ENCODE measurements at regions not wholly inside any gene's neighbourhood (a gene's known extent, or its start where the extent isn't known, plus 50 kb on each side); places are given as distances from the start of the nearest gene placed in this dataset.

DNA sequence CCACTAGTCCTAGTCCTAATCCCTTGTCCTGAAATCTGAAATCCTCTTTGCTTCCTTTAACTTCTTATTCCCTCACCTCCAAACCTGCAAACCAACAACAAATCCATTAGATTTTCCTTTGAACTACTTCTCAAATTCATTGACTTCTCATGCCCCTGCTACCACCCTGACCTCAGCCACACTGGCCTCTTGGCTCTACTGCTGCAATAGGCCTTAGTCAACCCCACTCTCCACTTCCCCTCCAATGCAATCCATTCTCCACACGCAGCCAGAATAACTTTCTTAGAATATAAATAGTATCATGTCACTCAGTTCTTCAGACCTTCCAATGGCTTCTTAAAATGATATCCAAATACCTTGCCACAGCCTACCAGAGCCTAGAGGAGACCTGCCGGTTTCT, 131.1 kb upstream of the GADL1 start:
- Histone ChIP-seq H2BK20ac (ENCODE audit: low read depth, low read length, poor library complexity, severe bottlenecking) (no peak overlapping the region), H3K27me3 (ENCODE audit: insufficient read depth, low read length) (no peaks in the 10 kb centered on the region), H3K4ac (ENCODE audit: low read depth, low read length) (no peak overlapping the region), H3K79me1 (ENCODE audit: insufficient read depth, low read depth, low read length, poor library complexity, severe bottlenecking) (no peaks in the 10 kb centered on the region), H2BK120ac (ENCODE audit: low read depth, low read length, poor library complexity, severe bottlenecking) (no peak overlapping the region), H2BK5ac (ENCODE audit: insufficient read length, low read length) (no peak overlapping the region), H4K91ac (ENCODE audit: insufficient read length, low read depth, low read length) (no peak overlapping the region), H2AK5ac (ENCODE audit: insufficient read length, low read length) (no peak overlapping the region), H2BK15ac (ENCODE audit: low read depth, low read length) (no peak overlapping the region), H4K5ac (ENCODE audit: insufficient read length, low read depth, low read length) (no peak overlapping the region), H3K14ac (ENCODE audit: insufficient read depth, low read length) (no peak overlapping the region), H3K56ac (ENCODE audit: insufficient read length, low read depth, low read length) (no peak overlapping the region), H3K9ac (ENCODE audit: extremely low read depth, insufficient read length, low read length) (no peak overlapping the region), H3K4me1 (ENCODE audit: insufficient read depth, low read length) (no peaks in the 10 kb centered on the region), H3K23me2 (ENCODE audit: insufficient read length, low read depth, low read length, poor library complexity, severe bottlenecking) (no peaks in the 10 kb centered on the region), H4K20me1 (ENCODE audit: control insufficient read depth, insufficient read depth, insufficient read length) (no peaks in the 10 kb centered on the region), H3T11ph (ENCODE audit: low read length) (no peak overlapping the region), H3K18ac (ENCODE audit: insufficient read length, low read depth, low read length) (no peak overlapping the region), H3K4me2 (ENCODE audit: insufficient read depth, insufficient read length, low read length) (no peak overlapping the region), H3K9me3 (ENCODE audit: control insufficient read depth, low read depth, low read length) (no peaks in the 10 kb centered on the region), H2AFZ (ENCODE audit: low read length) (no peak overlapping the region), H4K8ac (replicated peaks; ENCODE audit: insufficient read length, low read depth, low read length) (no peak overlapping the region), H3K23ac (ENCODE audit: insufficient read length, low read depth, low read length) (no peak overlapping the region), H3K79me2 (ENCODE audit: insufficient read depth, low read length) (no peaks in the 10 kb centered on the region), H2BK12ac (ENCODE audit: insufficient read length, low read depth, low read length) (no peak overlapping the region), H3K27ac (ENCODE audit: insufficient read length, low read depth, low read length) (no peak overlapping the region)
- Mint-ChIP-seq H3K36me3 (ENCODE audit: insufficient read depth in 1 of 3, low read depth in 3 of 3) (peaks cover 4 to 15% (median 12%) of the 10 kb centered on the region in 3 experiments; a peak in 6 of 7 replicates), H3K27me3 (ENCODE audit: low read depth) (no peaks in the 10 kb centered on the region), H3K9me3 (peaks cover 10 to 17% of the 10 kb centered on the region in 2 experiments; a peak in 4 of 5 replicates), H3K4me3 (no peak overlapping the region), H3K27ac (no peak overlapping the region), H3K4me1 (no peaks in the 10 kb centered on the region)
- no CpG with 5 or more reads among the region's 2 CpGs for WGBS (ENCODE audit: extremely low coverage, insufficient read length, low lambda C conversion rate)
- TF ChIP-seq, protein P1, sequence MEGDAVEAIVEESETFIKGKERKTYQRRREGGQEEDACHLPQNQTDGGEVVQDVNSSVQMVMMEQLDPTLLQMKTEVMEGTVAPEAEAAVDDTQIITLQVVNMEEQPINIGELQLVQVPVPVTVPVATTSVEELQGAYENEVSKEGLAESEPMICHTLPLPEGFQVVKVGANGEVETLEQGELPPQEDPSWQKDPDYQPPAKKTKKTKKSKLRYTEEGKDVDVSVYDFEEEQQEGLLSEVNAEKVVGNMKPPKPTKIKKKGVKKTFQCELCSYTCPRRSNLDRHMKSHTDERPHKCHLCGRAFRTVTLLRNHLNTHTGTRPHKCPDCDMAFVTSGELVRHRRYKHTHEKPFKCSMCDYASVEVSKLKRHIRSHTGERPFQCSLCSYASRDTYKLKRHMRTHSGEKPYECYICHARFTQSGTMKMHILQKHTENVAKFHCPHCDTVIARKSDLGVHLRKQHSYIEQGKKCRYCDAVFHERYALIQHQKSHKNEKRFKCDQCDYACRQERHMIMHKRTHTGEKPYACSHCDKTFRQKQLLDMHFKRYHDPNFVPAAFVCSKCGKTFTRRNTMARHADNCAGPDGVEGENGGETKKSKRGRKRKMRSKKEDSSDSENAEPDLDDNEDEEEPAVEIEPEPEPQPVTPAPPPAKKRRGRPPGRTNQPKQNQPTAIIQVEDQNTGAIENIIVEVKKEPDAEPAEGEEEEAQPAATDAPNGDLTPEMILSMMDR (conservative IDR thresholded peaks at IDR 0.05): no peak
- DNase-seq: no peak
